ENCODE measurements at regions not wholly inside any gene's neighbourhood (a gene's known extent, or its start where the extent isn't known, plus 50 kb on each side); places are given as distances from the start of the nearest gene placed in this dataset.

DNA sequence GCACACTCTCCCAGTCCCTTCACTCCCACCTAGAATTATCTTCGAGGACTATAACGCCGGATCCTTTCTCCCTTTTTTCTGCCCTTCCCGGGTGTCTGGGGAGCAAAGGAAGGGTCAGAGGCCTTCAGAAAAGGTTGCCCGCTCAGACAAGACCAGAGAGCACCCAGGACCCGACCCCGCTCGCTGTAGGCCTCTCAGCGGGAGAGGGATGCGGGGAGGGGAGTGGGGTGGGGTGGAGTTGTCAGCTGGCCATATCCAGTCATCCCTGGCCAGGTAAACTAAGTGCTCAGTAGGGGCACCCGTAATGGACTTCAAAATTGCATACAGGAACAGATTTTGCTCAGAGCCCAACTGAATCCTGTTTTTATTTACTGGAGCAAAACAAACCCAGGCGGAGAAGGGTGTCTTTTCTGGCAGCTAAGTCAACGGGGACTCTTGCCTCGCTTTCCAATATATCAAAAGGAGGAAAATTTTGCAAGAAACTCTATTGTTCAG lies 65.0 kb downstream of the NOL4 start:
- TF ChIP-seq POLR2A (IDR thresholded peaks at IDR 0.05; ENCODE audit: low read depth, low read length), result no peak
- FAIRE-seq (no peak), DNase-seq (ENCODE audit: insufficient read length, low spot score) (no peak)

DNA sequence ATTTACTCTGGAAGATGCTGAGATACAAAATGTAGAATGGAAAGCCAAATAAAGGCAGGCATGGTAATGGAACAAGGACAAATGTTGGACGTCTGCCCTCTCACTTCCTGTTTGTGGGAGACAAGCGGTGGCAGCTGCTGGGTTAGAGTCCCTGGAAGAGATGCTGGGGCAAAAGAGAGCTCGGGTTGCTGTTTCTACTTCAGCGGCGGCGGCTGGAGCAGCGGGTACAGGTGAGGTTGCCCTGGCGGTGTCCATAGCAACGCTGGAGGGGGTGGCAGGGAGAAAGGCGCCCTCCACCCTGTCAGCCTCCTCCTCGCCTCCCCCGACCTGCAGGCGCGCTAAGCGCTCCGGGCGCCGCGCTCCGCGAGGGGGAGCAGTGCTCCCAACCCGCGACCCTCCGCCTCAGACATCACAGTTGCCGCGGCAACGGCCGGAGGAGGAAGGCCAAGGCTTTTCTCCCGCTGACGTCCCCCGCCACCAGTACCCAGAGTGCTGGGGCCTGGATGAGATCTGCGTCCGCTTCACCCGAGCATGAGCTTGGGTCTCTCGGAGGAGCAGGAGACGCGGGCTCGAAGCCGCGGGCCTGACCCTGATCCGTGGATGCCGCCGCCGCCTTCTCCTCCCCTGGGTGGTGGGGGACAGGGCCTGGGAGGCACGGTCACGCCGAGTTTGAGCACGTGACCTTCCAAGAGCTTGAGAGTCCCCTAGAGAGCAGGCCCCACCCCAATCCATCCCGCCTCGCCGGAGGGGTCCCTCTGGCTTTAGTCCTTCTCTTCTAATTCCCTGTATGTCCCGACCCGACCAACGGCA lies 65.6 kb downstream of the NOL4 start:
- no peak for FAIRE-seq
- no peak for DNase-seq (ENCODE audit: insufficient read length, low spot score)
- TF ChIP-seq POLR2A (IDR thresholded peaks at IDR 0.05; ENCODE audit: low read depth, low read length), result no peak

DNA sequence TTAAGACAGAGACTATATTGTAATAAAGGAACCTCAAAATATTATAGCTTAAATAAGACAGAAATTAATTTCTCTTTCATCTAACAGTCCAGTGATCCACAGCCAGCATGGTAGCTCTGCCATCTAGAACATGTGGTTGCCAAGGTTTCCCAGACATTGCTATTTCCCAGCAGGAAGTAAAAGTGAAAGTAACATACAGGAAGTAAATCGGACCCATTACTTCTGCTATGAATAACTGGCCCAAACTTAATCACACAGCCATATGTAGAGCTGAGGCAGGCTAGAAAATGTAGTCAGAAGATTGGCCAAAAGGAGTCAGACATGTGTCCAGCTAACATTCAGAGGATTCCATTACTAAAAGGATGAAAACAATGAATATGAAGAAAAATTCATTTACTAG lies 71.0 kb downstream of the NOL4 start:
- FAIRE-seq (peak; percentile 33), DNase-seq (ENCODE audit: insufficient read length, low spot score) (no peak)
- no peak for TF ChIP-seq POLR2A (IDR thresholded peaks at IDR 0.05; ENCODE audit: low read depth, low read length)

DNA sequence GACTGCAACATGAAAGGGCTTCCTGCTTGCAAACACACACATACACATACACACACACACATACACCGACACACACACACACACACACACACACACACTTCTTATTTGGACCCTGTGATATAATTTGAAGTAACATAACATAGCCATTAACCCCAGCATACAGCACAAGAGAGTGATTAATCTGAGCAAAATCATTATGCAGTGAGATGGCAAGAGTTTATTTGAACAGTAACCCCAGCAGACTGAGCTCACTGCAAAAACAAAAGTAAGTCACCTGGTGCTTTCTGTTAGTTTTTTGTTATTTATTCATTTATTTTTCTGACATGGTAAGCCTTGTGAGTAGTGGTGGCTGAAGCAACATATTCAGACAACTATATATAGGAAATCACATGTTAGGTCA lies 93.7 kb downstream of the NOL4 start:
- TF ChIP-seq POLR2A (IDR thresholded peaks at IDR 0.05; ENCODE audit: low read depth, low read length), result no peak
- no peak for DNase-seq (ENCODE audit: insufficient read length, low spot score)
- FAIRE-seq, result no peak

DNA sequence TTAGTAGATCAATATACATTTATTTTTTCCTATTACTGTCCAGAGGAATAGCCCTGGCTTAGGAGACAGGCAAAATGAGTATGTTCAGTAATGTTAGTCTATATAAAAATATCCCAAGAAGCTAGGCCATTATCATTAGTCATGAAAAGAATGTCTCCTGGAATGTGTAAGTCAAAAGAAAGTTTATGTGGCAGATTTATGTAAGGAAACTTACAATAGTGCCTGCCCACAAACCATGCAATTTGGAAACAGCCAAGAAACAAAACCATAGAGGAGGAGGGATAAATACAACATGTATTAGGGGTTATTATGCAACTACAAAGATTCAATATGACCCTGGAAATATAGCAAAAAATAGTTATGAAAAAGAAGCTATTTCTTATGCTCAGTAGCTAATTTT lies 96.3 kb downstream of the NOL4 start:
- DNase-seq (ENCODE audit: insufficient read length, low spot score) (no peak), FAIRE-seq (no peak)
- no peak for TF ChIP-seq POLR2A (IDR thresholded peaks at IDR 0.05; ENCODE audit: low read depth, low read length)

DNA sequence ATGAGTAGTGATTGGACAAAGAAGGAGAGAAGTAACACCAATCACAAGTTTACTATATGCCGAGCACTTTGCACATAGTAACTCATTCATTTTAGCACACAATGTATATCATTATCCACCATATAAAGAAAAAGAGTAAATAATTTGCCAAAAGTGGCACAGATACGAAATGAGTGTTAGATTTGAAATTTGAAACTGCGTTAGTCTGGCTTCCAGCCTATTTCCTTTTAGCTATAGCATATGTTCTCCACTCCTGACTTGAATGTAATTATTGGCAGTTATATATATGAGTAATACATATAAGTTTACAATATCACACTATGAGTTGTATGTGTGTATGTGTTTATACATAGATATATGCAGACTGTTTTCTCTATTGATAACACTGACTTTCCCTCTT lies 98.6 kb downstream of the NOL4 start:
- DNase-seq (ENCODE audit: insufficient read length, low spot score) (no peak), FAIRE-seq (no peak)
- TF ChIP-seq POLR2A (IDR thresholded peaks at IDR 0.05; ENCODE audit: low read depth, low read length), result no peak

DNA sequence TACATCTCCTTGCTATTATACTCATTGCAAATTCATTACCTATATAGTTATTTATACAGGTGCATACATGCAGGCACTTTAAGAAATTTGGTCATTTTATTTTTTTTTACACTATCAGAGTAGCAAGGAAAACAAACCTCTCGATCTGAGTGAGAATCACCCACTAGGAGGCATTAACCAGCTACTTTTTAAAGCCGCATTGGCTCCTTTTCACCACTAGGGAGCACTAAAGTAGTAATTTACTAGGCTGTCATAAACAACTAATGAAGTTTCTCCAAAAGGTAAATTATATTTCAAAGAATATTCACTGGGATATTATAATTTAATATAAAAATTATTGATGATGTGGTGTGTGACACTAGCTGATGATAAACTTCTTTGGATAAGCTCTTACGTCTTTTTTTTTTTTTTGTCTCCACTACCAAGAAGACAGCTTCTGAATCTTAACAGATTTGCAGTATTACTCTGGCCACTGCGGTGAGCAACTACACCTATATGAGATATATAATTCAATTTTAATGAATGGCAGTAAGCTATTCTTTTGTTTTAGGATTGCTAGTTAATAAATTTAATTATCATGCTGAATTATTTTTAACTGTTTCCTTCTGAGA lies 101.9 kb downstream of the NOL4 start:
- TF ChIP-seq POLR2A (IDR thresholded peaks at IDR 0.05; ENCODE audit: low read depth, low read length), result no peak
- peak; percentile 0 for DNase-seq (ENCODE audit: insufficient read length, low spot score)
- FAIRE-seq, result no peak

DNA sequence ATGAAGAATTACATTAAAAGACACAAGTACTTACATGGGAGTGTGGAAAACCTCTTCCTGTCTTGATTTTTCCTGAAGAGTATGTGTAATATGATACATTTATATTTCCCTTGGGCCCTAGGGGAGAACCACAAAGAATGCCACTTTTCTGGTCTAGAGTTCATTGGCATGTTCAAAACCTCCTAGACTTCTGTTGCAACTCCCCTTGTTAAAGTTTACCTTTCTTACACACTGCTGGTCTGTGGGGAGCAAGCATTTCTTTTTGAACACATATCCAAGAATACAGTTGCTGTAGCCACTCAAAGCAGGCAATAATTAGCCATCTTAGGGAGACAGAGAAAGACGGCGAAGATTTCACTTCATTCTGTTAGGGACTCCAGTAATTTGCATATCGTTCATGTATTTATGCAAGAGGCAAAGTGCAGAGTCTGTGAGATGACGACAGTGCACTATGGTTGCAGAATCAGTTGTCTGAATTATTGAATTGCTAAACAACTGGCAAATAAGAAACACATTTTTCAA lies 103.5 kb downstream of the NOL4 start:
- DNase-seq (ENCODE audit: insufficient read length, low spot score), result no peak
- no peak for TF ChIP-seq POLR2A (IDR thresholded peaks at IDR 0.05; ENCODE audit: low read depth, low read length)

DNA sequence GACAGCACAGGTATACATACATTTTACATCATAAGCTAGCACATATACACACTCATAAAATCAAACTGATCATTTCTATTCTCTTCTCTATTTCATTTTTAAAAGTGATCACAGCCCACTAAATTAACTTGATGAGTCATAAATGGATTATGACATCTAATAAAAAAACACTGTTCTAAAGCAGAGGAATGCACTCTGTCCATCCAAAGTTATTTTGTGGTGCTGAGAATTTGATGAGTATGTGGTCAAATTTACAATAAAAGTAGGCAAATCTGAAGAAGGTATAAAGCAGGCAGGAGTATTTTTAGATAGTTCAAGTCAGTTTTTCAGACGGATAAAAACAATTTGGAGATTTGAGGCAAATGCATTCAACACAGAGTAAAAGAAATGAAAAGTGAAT lies 104.4 kb downstream of the NOL4 start:
- FAIRE-seq, result no peak
- no peak for DNase-seq (ENCODE audit: insufficient read length, low spot score)
- no peak for TF ChIP-seq POLR2A (IDR thresholded peaks at IDR 0.05; ENCODE audit: low read depth, low read length)

More for the DNA sequence above, 103.5 kb downstream of the NOL4 start:
- FAIRE-seq, result no peak

DNA sequence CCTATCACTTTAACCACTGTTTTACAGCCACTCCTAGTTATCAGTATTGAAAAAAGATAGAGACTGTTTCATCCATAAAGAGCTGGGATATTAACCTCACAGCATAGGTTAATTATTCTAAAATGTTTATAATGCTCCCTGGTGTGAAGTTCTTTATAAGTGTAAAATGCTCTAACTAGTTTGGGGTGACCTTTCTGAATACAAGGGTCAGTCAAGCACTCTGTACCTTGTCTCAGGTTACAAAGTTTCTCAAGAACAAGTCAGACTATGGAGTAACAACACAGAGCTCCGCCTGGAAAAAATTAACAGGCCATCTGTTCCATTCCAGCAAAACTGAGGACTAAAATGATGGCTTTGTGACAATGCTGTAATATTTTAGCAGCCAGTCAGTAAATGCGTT lies 107.4 kb downstream of the NOL4 start:
- FAIRE-seq (no peak), DNase-seq (ENCODE audit: insufficient read length, low spot score) (no peak)
- no peak for TF ChIP-seq POLR2A (IDR thresholded peaks at IDR 0.05; ENCODE audit: low read depth, low read length)

DNA sequence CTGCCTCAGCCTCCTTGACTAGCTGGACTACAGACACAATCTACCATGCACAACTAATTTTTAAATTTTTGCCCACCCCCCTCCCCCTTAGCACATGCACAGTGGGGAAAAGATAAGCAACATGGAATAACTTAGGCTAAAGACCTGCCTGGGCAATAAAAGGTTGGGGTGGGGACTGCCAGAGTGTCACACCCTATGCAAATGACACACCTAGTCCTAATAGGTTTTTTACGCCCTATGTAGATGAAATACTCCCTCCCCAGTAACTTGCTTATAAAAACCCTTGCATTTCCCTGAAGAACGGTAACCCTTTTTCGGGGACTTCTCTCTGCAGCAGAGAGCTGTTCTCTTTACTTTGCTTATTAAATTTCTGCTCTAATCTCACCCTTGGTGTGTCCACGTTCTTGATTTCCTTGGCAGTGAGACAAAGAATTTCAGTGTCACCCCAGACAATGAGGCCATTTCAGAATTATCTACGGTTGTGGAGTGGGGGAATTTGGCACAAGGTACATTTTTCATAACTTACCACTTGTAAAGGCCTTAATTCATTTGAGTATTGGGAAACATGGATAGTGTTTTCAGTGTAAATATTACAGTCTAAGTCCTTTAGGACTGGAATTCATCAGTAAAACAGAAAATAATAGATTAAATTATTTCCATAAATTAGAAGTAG lies 109.2 kb downstream of the NOL4 start:
- TF ChIP-seq POLR2A (IDR thresholded peaks at IDR 0.05; ENCODE audit: low read depth, low read length), result no peak
- FAIRE-seq (no peak), DNase-seq (ENCODE audit: insufficient read length, low spot score) (no peak)

DNA sequence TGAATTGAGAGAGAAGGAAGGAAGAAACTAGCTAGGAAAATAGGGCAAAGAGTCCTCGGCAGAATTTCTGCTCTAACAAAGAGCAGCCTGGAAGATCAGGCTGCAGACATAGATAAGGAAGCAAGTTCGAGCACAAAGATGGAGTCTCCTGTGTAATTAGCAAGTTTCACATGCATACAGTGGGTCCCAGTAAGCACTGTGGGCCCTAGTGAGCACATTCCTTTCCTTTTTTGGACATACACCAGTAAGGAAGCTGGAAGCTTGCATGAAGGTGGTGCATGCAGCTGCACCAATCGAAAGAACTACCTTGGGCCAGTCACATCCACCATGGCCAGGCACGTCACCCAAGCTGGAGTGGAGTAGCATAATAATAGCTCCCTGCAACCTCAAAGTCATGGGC lies 109.7 kb downstream of the NOL4 start:
- no peak for TF ChIP-seq POLR2A (IDR thresholded peaks at IDR 0.05; ENCODE audit: low read depth, low read length)
- FAIRE-seq, result no peak
- no peak for DNase-seq (ENCODE audit: insufficient read length, low spot score)

DNA sequence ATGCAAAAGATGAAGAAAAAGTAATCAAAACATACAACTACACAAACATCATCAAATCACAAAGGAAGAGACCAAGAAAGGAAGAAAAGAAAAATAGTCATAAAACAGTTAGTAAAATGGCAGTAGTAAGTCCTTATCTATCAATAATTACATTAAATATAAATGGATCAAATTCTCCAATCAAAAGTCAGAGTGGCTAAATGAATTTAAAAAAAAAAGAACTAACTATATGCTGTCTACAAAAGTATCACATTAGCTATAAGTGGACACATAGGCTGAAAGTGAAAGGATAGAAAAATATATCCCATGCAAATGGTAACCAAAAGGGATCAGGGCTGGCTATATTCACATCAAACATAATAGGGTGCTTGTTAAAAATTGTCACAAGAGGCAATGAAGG lies 116.5 kb downstream of the NOL4 start:
- no peak for FAIRE-seq

DNA sequence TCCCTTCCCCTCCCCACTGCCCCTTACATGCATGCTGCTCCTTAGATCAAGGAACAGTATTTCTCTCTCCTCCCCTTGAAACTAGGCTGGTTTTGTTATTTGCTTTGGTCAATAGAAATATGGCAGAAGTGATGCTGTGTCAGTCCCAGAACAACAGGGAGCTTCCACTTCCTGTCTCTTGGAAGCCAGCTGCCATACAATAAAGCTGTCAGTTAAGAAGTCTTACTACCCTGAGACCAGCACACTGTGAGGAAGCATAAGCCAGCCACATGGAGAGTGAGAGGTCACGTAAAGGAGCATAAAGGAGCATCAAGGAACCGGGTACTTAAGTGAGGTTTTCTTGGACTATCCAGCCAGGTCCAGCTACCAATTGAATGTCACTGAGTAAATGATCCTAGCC lies 126.6 kb downstream of the NOL4 start:
- no peak for TF ChIP-seq POLR2A (IDR thresholded peaks at IDR 0.05; ENCODE audit: low read depth, low read length)
- DNase-seq (ENCODE audit: insufficient read length, low spot score), result no peak
- no peak for FAIRE-seq

More for the DNA sequence above, 116.5 kb downstream of the NOL4 start:
- no peak for DNase-seq (ENCODE audit: insufficient read length, low spot score)
- no peak for TF ChIP-seq POLR2A (IDR thresholded peaks at IDR 0.05; ENCODE audit: low read depth, low read length)

Measured in H54 (cell line).